Neural crest cell (in vitro differentiated cells): ENCODE measurements at regions not wholly inside any gene's neighbourhood (a gene's known extent, or its start where the extent isn't known, plus 50 kb on each side); places are given as distances from the start of the nearest gene placed in this dataset.

Experiments
- DNase-seq: peaks from one replicate; pipeline ENCODE4 v3.0.0; 2021; ENCODE audit warnings: low read depth, mixed read lengths, low spot score
- H3K27ac Mint-ChIP-seq: one replicate; pipeline ENCODE4 v1.8.0; 2021; ENCODE audit warnings: mild to moderate bottlenecking, mixed read lengths; ENCODE audit not compliant: unreplicated experiment
- H3K27me3 Mint-ChIP-seq: 2 replicates; pipeline ENCODE4 v1.8.0; 2021; ENCODE audit warnings: low read depth, mild to moderate bottlenecking, mixed read lengths
- H3K36me3 Mint-ChIP-seq: 2 replicates; pipeline ENCODE4 v1.8.0; 2021; ENCODE audit warnings: low read depth, mild to moderate bottlenecking, mixed read lengths
- H3K4me1 Mint-ChIP-seq: 2 replicates; pipeline ENCODE4 v1.8.0; 2021; ENCODE audit warnings: mixed read lengths
- H3K4me3 Mint-ChIP-seq: one replicate; pipeline ENCODE4 v1.8.0; 2021; ENCODE audit warnings: mild to moderate bottlenecking, mixed read lengths
- H3K9me3 Mint-ChIP-seq: 2 replicates; pipeline ENCODE4 v1.8.0; 2021; ENCODE audit warnings: mixed read lengths
- TF ChIP-seq, protein P1 (sequence below): fragments of 200-600 bp; sonication (generic); conservative IDR thresholded peaks from 2 replicates; pipeline ENCODE4 v1.5.0; 2021; ENCODE audit warnings: antibody characterized with exemption, mild to moderate bottlenecking

DNA sequence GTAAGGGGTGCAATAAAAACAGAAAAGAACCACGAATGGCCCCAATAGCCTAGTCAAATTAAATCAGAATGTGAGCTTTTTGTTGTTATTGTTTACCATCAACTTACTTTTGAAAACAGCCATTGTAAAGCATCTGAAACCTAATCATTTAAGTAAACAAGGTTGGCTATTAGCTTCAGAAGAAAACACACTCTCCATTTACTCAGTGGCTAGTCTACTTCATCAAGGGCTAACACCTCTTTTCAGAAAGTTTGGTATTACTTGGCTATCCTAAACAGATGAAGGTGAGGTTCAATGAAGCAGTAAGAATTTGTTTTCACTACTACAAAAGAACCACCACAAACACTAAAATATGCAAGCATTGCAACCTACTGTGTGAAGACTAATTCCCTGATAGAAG, 398.0 kb downstream of the CDH2 start:
- H3K4me3 Mint-ChIP-seq, result no peak overlapping the region
- H3K9me3 Mint-ChIP-seq, result peaks cover 7% of the 10 kb centered on the region
- no peak for DNase-seq
- H3K27me3 Mint-ChIP-seq, result no peaks in the 10 kb centered on the region
- TF ChIP-seq, protein P1, sequence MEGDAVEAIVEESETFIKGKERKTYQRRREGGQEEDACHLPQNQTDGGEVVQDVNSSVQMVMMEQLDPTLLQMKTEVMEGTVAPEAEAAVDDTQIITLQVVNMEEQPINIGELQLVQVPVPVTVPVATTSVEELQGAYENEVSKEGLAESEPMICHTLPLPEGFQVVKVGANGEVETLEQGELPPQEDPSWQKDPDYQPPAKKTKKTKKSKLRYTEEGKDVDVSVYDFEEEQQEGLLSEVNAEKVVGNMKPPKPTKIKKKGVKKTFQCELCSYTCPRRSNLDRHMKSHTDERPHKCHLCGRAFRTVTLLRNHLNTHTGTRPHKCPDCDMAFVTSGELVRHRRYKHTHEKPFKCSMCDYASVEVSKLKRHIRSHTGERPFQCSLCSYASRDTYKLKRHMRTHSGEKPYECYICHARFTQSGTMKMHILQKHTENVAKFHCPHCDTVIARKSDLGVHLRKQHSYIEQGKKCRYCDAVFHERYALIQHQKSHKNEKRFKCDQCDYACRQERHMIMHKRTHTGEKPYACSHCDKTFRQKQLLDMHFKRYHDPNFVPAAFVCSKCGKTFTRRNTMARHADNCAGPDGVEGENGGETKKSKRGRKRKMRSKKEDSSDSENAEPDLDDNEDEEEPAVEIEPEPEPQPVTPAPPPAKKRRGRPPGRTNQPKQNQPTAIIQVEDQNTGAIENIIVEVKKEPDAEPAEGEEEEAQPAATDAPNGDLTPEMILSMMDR, result no peak
- peaks cover 12% of the 10 kb centered on the region for H3K4me1 Mint-ChIP-seq
- H3K27ac Mint-ChIP-seq, result no peak overlapping the region
- no peaks in the 10 kb centered on the region for H3K36me3 Mint-ChIP-seq

GRCh38 chr18:27778441-27778840, 398.5 kb downstream of the CDH2 start:
- Mint-ChIP-seq H3K9me3 (peaks cover 7% of the 10 kb centered on the region), H3K27me3 (no peaks in the 10 kb centered on the region), H3K36me3 (no peaks in the 10 kb centered on the region), H3K4me3 (no peak overlapping the region), H3K27ac (no peak overlapping the region), H3K4me1 (peaks cover 12% of the 10 kb centered on the region)
- TF ChIP-seq, protein P1, result peak; percentile 58
- DNase-seq, result no peak

DNA sequence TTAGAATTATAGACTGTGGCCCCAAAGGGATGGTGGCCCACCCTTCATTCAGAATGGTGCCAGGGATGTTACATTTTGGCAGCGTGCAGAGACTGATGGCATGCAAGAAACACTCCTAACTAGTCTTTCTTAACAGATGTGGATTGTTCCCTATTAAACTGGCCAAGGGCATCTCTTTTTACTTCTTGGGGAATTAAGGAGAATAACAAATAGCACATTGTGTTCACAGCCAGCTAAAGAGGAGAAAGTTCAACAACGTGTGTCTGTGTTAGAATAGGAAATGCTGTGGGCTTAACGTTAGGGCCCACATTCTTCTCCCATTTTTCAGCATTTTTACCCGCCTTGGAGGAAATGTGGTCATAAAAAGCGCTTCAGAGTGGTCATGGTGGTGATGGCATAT, 404.8 kb downstream of the CDH2 start:
- Mint-ChIP-seq H3K4me3 (peak overlapping the region; percentile 69), H3K27ac (peak overlapping the region; percentile 94), H3K9me3 (peaks cover 8% of the 10 kb centered on the region), H3K36me3 (no peaks in the 10 kb centered on the region), H3K27me3 (no peaks in the 10 kb centered on the region), H3K4me1 (peaks cover 24% of the 10 kb centered on the region)
- DNase-seq, result no peak
- TF ChIP-seq, protein P1, result no peak

- no peak overlapping the region for H3K4me3 Mint-ChIP-seq
- TF ChIP-seq, protein P1, result no peak
- H3K27ac Mint-ChIP-seq, result peak overlapping the region; percentile 94
- H3K9me3 Mint-ChIP-seq, result peaks cover 8% of the 10 kb centered on the region
- no peaks in the 10 kb centered on the region for H3K36me3 Mint-ChIP-seq
- no peaks in the 10 kb centered on the region for H3K27me3 Mint-ChIP-seq
- no peak for DNase-seq
- peaks cover 24% of the 10 kb centered on the region for H3K4me1 Mint-ChIP-seq
Observed at GRCh38 chr18:27771571-27771970, 405.4 kb downstream of the CDH2 start.

- no peak overlapping the region for H3K4me3 Mint-ChIP-seq
- H3K4me1 Mint-ChIP-seq, result peaks cover 24% of the 10 kb centered on the region
- TF ChIP-seq, protein P1, result no peak
- DNase-seq, result no peak
- no peak overlapping the region for H3K27ac Mint-ChIP-seq
- no peaks in the 10 kb centered on the region for H3K27me3 Mint-ChIP-seq
- H3K36me3 Mint-ChIP-seq, result no peaks in the 10 kb centered on the region
- peaks cover 5% of the 10 kb centered on the region for H3K9me3 Mint-ChIP-seq
Observed at GRCh38 chr18:27769152-27769551, 407.8 kb downstream of the CDH2 start.

GRCh38 chr18:27763936-27764335, 413.0 kb downstream of the CDH2 start:
- peaks cover 3% of the 10 kb centered on the region for H3K9me3 Mint-ChIP-seq

More at GRCh38 chr18:27763936-27764335, 413.0 kb downstream of the CDH2 start:
- H3K27me3 Mint-ChIP-seq, result no peaks in the 10 kb centered on the region
- TF ChIP-seq, protein P1, result no peak
- no peak overlapping the region for H3K4me3 Mint-ChIP-seq
- H3K36me3 Mint-ChIP-seq, result no peaks in the 10 kb centered on the region
- DNase-seq, result no peak
- H3K27ac Mint-ChIP-seq, result no peak overlapping the region
- H3K4me1 Mint-ChIP-seq, result peaks cover 5% of the 10 kb centered on the region
